PC-9 (cell line): ENCODE measurements at regions not wholly inside any gene's neighbourhood (a gene's known extent, or its start where the extent isn't known, plus 50 kb on each side); places are given as distances from the start of the nearest gene placed in this dataset.

ENCODE experiments used
- CTCF ChIP-seq: fragments of 200-600 bp; sonication (generic); conservative IDR thresholded peaks from 2 replicates; pipeline ENCODE4 v1.6.1; 2017; ENCODE audit warnings: mixed run types, antibody characterized with exemption, mild to moderate bottlenecking, moderate library complexity
- EZH2 ChIP-seq: fragments of 200-600 bp; sonication (generic); IDR thresholded peaks from 2 replicates; pipeline ENCODE4 v1.8.0; 2017; ENCODE audit warnings: antibody characterized with exemption, low read depth

DNA sequence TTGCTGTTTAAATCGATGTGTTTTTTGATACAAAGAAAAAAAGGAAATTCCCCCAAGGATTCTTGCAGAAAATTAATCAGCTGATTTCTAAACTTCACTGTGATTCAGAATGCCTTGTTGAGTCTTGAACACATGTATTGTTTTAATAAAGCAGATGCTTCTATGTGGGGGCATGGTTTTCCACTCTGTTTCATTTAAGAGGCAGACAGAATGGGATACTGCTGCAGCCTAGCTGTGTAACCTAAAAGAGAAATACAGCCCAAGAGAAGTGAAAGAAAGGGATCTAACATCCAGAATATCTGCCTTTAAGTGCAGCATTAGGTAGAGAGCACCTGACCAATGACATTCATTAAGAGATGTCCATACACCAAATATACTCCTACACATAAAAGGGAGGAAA is 365.1 kb upstream of the CCNH start:
- TF ChIP-seq CTCF = no peak
- no peak for TF ChIP-seq EZH2
